IMR-90 (cell line): ENCODE measurements at regions not wholly inside any gene's neighbourhood (a gene's known extent, or its start where the extent isn't known, plus 50 kb on each side); places are given as distances from the start of the nearest gene placed in this dataset.

Experiments
- ATAC-seq: fragments of 200-7000 bp; cut with Tn5 transposase; 2 replicates; pipeline ENCODE4 v1.9.1; 2020; ENCODE audit warnings: low read depth, mild to moderate bottlenecking, moderate library complexity
- BruUV-seq: library from RNA; stranded (reverse); fragments of 400-500 nt; replicated peaks from 2 replicates; lab custom pipeline; 2021; lab: Mats Ljungman, UMichigan
- CTCF ChIA-PET: fragments of 300-600 bp; formaldehyde crosslinking; extraction: SDS; loops from one replicate; lab custom pipeline; 2021; ENCODE audit warnings: antibody characterized with exemption; lab: Yijun Ruan, JAX
- POLR2A ChIA-PET: fragments of 300-600 bp; sonication (Branson Sonifier 250); formaldehyde crosslinking; loops from one replicate; lab custom pipeline; 2022; ENCODE audit warnings: antibody characterized with exemption; ENCODE audit not compliant: unreplicated experiment; lab: Charles Lee
- DNase-seq: peaks from one replicate; pipeline ENCODE4 v3.0.0; 2013
- H2AFZ ChIP-seq: replicated peaks from 2 replicates; pipeline ENCODE3; 2013; ENCODE audit warnings: low read length, mild to moderate bottlenecking; ENCODE audit not compliant: poor library complexity
- H2AK5ac ChIP-seq: 2 replicates; pipeline ENCODE4 v1.6.1; 2013; ENCODE audit warnings: low read depth, low read length, inconsistent platforms
- H2AK9ac ChIP-seq: replicated peaks from 2 replicates; pipeline ENCODE3; 2013; ENCODE audit warnings: mild to moderate bottlenecking, low read depth, low read length, moderate library complexity; ENCODE audit not compliant: poor library complexity
- H2BK120ac ChIP-seq: 2 replicates; pipeline ENCODE4 v1.6.1; 2013; ENCODE audit warnings: low read depth, low read length, inconsistent platforms
- H2BK15ac ChIP-seq: 3 replicates; pipeline ENCODE4 v1.6.1; 2013; ENCODE audit warnings: low read depth, low read length, inconsistent platforms
- H2BK20ac ChIP-seq: 2 replicates; pipeline ENCODE4 v1.6.1; 2013; ENCODE audit warnings: low read depth, mild to moderate bottlenecking, inconsistent platforms, low read length, moderate library complexity
- H2BK5ac ChIP-seq: 2 replicates; pipeline ENCODE4 v1.6.1; 2013; ENCODE audit warnings: mild to moderate bottlenecking, low read depth, low read length, inconsistent platforms; ENCODE audit not compliant: poor library complexity, severe bottlenecking
- H3K14ac ChIP-seq: replicated peaks from 2 replicates; pipeline ENCODE4 v1.6.1; 2013; ENCODE audit warnings: low read depth, low read length, inconsistent platforms
- H3K18ac ChIP-seq: 2 replicates; pipeline ENCODE4 v1.6.1; 2013; ENCODE audit warnings: low read depth, low read length, control low read depth
- H3K23ac ChIP-seq: 2 replicates; pipeline ENCODE4 v1.6.1; 2013; ENCODE audit warnings: low read depth, low read length, inconsistent platforms
- H3K27ac ChIP-seq: 2 replicates; pipeline ENCODE4 v1.5.1; 2013; ENCODE audit warnings: mild to moderate bottlenecking, control low read depth, low read length; ENCODE audit not compliant: insufficient read depth
- H3K27me3 ChIP-seq: 2 replicates; pipeline ENCODE4 v1.6.1; 2013; ENCODE audit warnings: low read length; ENCODE audit not compliant: control insufficient read depth, insufficient read depth
- H3K36me3 ChIP-seq: 2 replicates; pipeline ENCODE4 v1.6.1; 2013; ENCODE audit warnings: low read length, mixed read lengths; ENCODE audit not compliant: control insufficient read depth, insufficient read depth
- H3K4ac ChIP-seq: 2 replicates; pipeline ENCODE4 v1.6.1; 2013; ENCODE audit warnings: low read depth, low read length, inconsistent platforms
- H3K4me1 ChIP-seq: 2 replicates; pipeline ENCODE4 v1.6.1; 2013; ENCODE audit warnings: low read length, mixed read lengths; ENCODE audit not compliant: control insufficient read depth, insufficient read depth
- H3K4me2 ChIP-seq: 2 replicates; pipeline ENCODE4 v1.6.1; 2013; ENCODE audit warnings: low read depth, mild to moderate bottlenecking, control low read depth, low read length, moderate library complexity
- H3K4me3 ChIP-seq: 2 replicates; pipeline ENCODE4 v1.5.1; 2013; ENCODE audit warnings: low read depth, mild to moderate bottlenecking, control low read depth, low read length, moderate library complexity; ENCODE audit not compliant: insufficient read depth
- H3K56ac ChIP-seq: 2 replicates; pipeline ENCODE4 v1.6.1; 2013; ENCODE audit warnings: low read length, inconsistent platforms; ENCODE audit not compliant: insufficient read depth; ENCODE audit errors: extremely low read depth
- H3K79me1 ChIP-seq, 2 experiments: 2 replicates each; pipeline ENCODE4 v1.6.1; 2013; ENCODE audit warnings: low read length in 2 of 2, inconsistent platforms in 1 of 2, low read depth in 1 of 2
- H3K9ac ChIP-seq: 2 replicates; pipeline ENCODE4 v1.6.1; 2013; ENCODE audit warnings: low read depth, low read length, control low read depth
- H3K9me1 ChIP-seq: 2 replicates; pipeline ENCODE4 v1.6.1; 2013; ENCODE audit warnings: low read length, inconsistent platforms; ENCODE audit not compliant: insufficient read depth
- H3K9me3 ChIP-seq: 2 replicates; pipeline ENCODE4 v1.6.1; 2013; ENCODE audit warnings: low read length; ENCODE audit not compliant: control insufficient read depth, insufficient read depth
- H4K20me1 ChIP-seq: 2 replicates; pipeline ENCODE4 v1.6.1; 2013; ENCODE audit warnings: low read length, inconsistent platforms; ENCODE audit not compliant: insufficient read depth
- H4K5ac ChIP-seq: 2 replicates; pipeline ENCODE4 v1.6.1; 2013; ENCODE audit warnings: mild to moderate bottlenecking, low read depth, low read length, control low read depth
- H4K8ac ChIP-seq, 2 experiments: 2 replicates each; pipeline ENCODE4 v1.6.1; 2013; ENCODE audit warnings: low read depth in 2 of 2, low read length in 2 of 2, control low read depth in 1 of 2, inconsistent platforms in 1 of 2
- H4K91ac ChIP-seq: 2 replicates; pipeline ENCODE4 v1.6.1; 2013; ENCODE audit warnings: low read depth, low read length, inconsistent platforms; ENCODE audit not compliant: insufficient read depth
- BHLHE40 ChIP-seq: fragments of 150-350 bp; IDR thresholded peaks from 2 replicates; pipeline ENCODE4 v1.6.1; 2016; ENCODE audit warnings: mild to moderate bottlenecking, low read depth, low read length
- CTCF ChIP-seq: conservative IDR thresholded peaks from 2 replicates; pipeline ENCODE4 v1.5.1; 2012; ENCODE audit warnings: mild to moderate bottlenecking, low read depth, low read length, improper control_type of control experiment
- ELK1 ChIP-seq: fragments of 150-350 bp; IDR thresholded peaks from 2 replicates; pipeline ENCODE4 v1.6.1; 2016; ENCODE audit warnings: low read depth, mild to moderate bottlenecking, low read length, moderate library complexity, borderline replicate concordance
- RAD21 ChIP-seq: IDR thresholded peaks from 2 replicates; pipeline ENCODE4 v1.6.1; 2012; ENCODE audit warnings: low read length, improper control_type of control experiment
- RFX5 ChIP-seq: IDR thresholded peaks from 2 replicates; pipeline ENCODE4 v1.8.0; 2012; ENCODE audit warnings: low read depth, mild to moderate bottlenecking, low read length, moderate library complexity
- WGBS, 2 experiments: methylation state at CpG; one replicate each; pipeline versions ENCODE4 v1.1.5 to v1.1.7; 2013; ENCODE audit warnings: missing lambda C conversion rate in 2 of 2; ENCODE audit not compliant: insufficient read length in 1 of 2; ENCODE audit errors: extremely low coverage in 2 of 2; 5-methylcytosine and 5-hydroxymethylcytosine counted together
- dilution Hi-C: fragments of 300-500 bp; cut with HindIII; formaldehyde crosslinking; loops from one replicate; pipeline ENCODE4 v1.14.3; 2018; ENCODE audit warnings: low sequenced_read_pairs; ENCODE audit not compliant: unreplicated experiment
- in situ Hi-C: fragments of 300-500 bp; cut with MboI; formaldehyde crosslinking; loops from 3 replicates; pipeline ENCODE4 v1.14.3; 2019; ENCODE audit warnings: low sequenced_read_pairs, inconsistent platforms, mixed read lengths
- intact Hi-C: fragments of 100-400 bp; cut with micrococcal nuclease; formaldehyde crosslinking; loops from 2 replicates; pipeline ENCODE4 v1.10.0; 2022

- Histone ChIP-seq H4K5ac (no peak overlapping the region), H2BK15ac (no peak overlapping the region), H3K4me2 (no peak overlapping the region), H3K14ac (no peak overlapping the region), H3K9ac (no peak overlapping the region), H2BK120ac (no peak overlapping the region), H2BK20ac (no peak overlapping the region), H4K91ac (no peak overlapping the region), H3K36me3 (no peaks in the 10 kb centered on the region), H2AK9ac (no peak overlapping the region), H2AK5ac (no peak overlapping the region), H3K27me3 (no peaks in the 10 kb centered on the region), H4K8ac (no peak overlapping the region), H3K4me1 (no peaks in the 10 kb centered on the region), H3K4ac (no peak overlapping the region), H4K20me1 (no peaks in the 10 kb centered on the region), H3K4me3 (no peak overlapping the region), H3K9me3 (peaks cover 45% of the 10 kb centered on the region), H2AFZ (no peak overlapping the region), H2BK5ac (no peak overlapping the region), H3K23ac (no peak overlapping the region), H3K18ac (no peak overlapping the region), H3K56ac (no peak overlapping the region), H3K79me1 (no peaks in the 10 kb centered on the region), H3K27ac (no peak overlapping the region), H3K9me1 (no peaks in the 10 kb centered on the region)
- in situ Hi-C loops, result no loop called here
- BruUV-seq, result no TSS peak
- intact Hi-C loops, result no loop called here
- CTCF ChIA-PET, result no interaction called here
- DNase-seq, result no peak
- TF ChIP-seq BHLHE40 (no peak), RAD21 (no peak), ELK1 (no peak), CTCF (no peak), RFX5 (no peak)
- dilution Hi-C loops, result no loop called here
- POLR2A ChIA-PET, result no interaction called here
- ATAC-seq, result no peak
- WGBS, 2 experiments, result 100% methylated on average over 1 of the region's 5 CpGs; no CpG with 5 or more reads in 1 of the 2 experiments
These were observed 299.3 kb upstream of the IRX4 start for GRCh38 chr5:2182020-2182419.
